Transverse colon (tissue), 4 donors: ENCODE measurements at regions not wholly inside any gene's neighbourhood (a gene's known extent, or its start where the extent isn't known, plus 50 kb on each side); places are given as distances from the start of the nearest gene placed in this dataset.

Experiments used
- POLR2A ChIP-seq: fragments of 450-650 bp; IDR thresholded peaks from one replicate; pipeline ENCODE4 v1.6.1; 2016; ENCODE audit warnings: antibody characterized with exemption, mild to moderate bottlenecking, moderate library complexity
- POLR2AphosphoS5 ChIP-seq, 3 donors: sonication (generic); formaldehyde crosslinking; IDR thresholded peaks; one replicate each; pipeline ENCODE4 v1.6.1; 2016; ENCODE audit warnings: antibody characterized with exemption in 3 of 3
- TF ChIP-seq, protein P1 (sequence below), 5 experiments: fragments of 200-600 bp in 3 of 5; fragments of 450-650 bp in 2 of 5; sonication (generic) in 3 of 5; IDR thresholded peaks; 1 replicate in 2 of 5; 2 replicates in 3 of 5; pipeline ENCODE4 v1.5.1; 2016 to 2017; ENCODE audit warnings: antibody characterized with exemption in 5 of 5, inconsistent platforms in 3 of 5, mild to moderate bottlenecking in 2 of 5, moderate library complexity in 1 of 5

DNA sequence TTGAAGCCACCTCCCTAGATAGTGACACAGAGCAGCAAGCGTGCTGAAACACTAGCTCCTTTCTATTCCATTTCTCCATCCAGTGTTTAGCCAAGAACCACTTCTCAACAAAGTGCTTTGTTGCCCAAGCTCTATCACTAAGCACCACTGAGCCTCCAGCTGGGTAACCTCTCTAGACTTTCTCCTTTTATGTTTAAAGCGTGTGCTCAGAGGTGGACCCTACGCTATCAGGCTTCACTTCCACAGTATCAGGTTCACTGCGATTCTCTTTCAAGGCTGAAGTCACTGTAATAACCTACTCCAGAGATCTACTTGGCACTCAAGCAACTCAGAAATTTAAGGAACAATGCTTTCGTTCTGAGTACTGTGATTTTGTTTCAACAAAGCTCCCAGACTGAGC, 197.9 kb downstream of the LNPK start:
- TF ChIP-seq POLR2A (no peak), POLR2AphosphoS5 (IDR thresholded peaks at IDR 0.05) (no peak)
- TF ChIP-seq, protein P1, sequence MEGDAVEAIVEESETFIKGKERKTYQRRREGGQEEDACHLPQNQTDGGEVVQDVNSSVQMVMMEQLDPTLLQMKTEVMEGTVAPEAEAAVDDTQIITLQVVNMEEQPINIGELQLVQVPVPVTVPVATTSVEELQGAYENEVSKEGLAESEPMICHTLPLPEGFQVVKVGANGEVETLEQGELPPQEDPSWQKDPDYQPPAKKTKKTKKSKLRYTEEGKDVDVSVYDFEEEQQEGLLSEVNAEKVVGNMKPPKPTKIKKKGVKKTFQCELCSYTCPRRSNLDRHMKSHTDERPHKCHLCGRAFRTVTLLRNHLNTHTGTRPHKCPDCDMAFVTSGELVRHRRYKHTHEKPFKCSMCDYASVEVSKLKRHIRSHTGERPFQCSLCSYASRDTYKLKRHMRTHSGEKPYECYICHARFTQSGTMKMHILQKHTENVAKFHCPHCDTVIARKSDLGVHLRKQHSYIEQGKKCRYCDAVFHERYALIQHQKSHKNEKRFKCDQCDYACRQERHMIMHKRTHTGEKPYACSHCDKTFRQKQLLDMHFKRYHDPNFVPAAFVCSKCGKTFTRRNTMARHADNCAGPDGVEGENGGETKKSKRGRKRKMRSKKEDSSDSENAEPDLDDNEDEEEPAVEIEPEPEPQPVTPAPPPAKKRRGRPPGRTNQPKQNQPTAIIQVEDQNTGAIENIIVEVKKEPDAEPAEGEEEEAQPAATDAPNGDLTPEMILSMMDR (IDR thresholded peaks at IDR 0.05): no peak
